ENCODE measurements at regions not wholly inside any gene's neighbourhood (a gene's known extent, or its start where the extent isn't known, plus 50 kb on each side); places are given as distances from the start of the nearest gene placed in this dataset.
"Not testable (repeated sequence)": the region's sequence is repeated elsewhere in the genome, so short reads cannot be mapped to it uniquely, and the experiment has no call there.

DNA sequence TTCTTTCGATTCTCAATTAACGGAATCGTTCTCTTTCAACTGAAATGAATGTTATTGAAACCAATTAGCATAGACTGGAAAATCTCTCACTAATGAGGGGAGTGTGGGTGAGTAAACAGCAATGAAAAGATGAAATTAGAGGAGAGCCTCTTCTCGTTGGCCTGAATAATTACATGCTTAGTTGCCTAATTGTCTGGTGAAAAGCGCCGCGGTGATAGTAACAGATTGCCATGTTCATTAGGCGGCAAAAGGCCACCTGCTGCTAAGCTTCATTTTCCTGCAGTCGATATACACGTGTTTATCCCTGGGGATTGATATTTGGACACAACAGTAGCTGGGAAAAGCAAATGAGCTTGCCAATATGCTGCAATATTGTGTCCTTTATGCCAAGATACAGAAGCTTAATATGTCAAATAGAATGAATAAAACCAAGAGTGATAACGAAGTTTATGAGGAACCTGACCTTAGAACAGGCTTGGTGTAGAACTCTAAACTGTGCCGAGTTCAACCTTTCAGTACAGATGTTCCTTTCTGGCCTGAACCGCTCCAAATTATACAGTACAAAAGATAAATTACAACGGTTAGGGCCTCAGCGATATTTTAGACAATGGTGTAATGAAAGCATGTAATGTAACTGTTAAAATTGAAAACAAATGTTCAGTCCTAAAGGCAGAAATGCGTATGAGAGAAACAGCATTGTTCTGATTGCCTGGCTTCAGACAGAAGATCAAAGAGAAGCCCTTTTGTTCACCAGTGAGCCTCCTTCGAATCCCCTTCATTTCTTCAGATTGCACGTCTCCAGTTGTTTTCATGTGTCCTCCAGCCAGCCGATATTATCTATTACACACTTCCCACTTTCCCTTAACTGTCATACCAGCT, 185.2 kb downstream of the SHOX2 start:
- no peak for DNase-seq (ENCODE audit: low read depth)

DNA sequence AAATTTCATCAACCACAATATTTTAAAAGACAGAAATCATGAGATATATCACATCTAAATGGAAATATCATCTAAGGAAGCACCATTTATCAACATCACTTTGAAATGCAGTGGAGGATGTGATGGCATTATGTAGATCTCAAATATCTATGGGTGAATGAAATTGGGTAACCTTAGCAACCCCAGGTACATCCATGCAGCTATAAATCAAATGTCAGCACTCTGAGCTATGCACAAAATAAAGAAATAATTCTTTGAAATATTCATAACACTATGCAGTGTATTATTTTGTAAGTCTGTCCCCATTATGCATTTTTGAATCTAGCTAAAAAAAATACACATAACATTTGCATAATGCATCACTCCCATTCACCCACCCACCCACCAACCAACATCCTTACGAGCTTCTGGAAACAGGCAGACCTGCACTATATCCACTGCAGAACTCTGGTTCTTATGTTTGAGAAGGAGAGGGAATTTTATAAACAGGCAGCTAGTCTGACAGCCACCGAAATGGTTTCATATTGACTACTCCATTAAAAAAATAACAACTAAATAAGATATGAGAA, 186.8 kb downstream of the SHOX2 start:
- DNase-seq (ENCODE audit: low read depth), result no peak

DNA sequence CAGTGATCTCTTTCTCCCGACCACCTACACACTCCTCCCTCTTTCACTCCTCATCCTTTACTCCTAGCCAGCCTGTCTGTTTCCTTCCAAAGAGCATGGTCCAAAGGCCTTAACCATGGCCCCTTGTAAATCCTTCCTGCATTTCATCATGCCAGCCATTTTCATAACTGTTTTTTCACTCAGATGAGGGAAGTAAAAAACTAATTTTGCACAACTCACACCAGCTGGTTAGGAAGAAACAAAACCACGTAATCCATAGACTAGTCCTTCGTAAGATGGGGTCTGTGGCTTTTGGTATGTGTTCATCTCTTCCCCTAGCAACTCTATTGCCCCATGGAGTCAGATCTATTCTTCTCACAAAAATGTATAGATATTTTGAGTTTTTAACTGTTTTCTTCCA, 187.8 kb downstream of the SHOX2 start:
- no peak for DNase-seq (ENCODE audit: low read depth)

DNA sequence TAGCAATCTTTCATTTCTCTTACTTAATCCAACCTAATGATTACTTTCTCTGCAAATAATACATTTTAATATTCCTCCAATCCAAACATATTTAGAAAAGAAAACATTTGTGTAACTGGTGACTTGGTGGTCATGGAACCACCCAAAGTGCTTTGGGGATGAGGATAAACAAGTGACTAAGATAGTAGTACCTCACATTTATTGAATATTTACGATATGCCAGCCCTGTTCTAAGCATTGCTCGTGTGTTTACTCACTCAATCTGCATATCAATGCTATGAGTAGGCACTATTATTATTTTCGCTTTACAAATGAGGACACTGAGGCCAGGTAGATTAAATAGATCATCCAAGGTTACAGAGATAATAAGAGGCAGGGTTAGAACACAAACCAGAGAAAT, 189.5 kb downstream of the SHOX2 start:
- DNase-seq (ENCODE audit: low read depth), result no peak

DNA sequence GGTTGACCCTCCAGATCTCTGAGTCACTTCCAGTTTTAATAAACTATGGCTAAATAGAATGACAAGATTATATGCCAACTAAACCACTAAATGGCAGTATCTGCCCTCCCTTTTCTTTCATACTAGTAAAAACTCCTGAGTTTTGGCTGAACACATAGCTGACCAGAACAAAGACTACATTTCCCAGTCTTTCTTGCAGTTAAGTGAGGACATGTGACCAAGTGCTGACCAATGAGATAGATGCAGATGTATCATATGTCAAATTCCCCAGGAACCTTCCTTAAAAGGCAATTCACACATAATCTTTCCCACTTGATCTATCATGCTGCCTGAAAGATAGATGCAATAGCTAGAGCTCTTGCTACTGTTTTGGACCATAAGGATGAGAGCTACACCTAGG, 191.3 kb downstream of the SHOX2 start:
- DNase-seq (ENCODE audit: low read depth), result no peak

DNA sequence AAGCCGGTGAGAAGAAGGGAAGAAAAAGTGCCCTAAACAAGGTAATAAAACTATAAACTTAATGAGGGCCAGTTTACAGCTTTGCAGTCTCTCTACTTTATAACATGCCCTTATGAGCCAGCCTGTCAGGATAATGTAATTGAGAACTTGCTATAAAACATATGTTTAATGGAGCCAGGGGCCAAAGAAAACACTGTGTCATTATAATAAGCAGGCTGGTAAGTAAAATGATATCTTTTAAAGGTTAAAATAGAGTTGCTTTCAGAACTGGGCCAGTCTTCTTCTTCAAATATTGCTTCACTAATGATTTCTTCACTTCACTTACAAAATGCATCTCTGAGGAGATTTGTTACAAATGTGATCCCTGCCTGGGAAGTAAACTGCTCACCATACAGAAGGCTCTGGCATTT, 192.5 kb downstream of the SHOX2 start:
- no peak for DNase-seq (ENCODE audit: low read depth)

DNA sequence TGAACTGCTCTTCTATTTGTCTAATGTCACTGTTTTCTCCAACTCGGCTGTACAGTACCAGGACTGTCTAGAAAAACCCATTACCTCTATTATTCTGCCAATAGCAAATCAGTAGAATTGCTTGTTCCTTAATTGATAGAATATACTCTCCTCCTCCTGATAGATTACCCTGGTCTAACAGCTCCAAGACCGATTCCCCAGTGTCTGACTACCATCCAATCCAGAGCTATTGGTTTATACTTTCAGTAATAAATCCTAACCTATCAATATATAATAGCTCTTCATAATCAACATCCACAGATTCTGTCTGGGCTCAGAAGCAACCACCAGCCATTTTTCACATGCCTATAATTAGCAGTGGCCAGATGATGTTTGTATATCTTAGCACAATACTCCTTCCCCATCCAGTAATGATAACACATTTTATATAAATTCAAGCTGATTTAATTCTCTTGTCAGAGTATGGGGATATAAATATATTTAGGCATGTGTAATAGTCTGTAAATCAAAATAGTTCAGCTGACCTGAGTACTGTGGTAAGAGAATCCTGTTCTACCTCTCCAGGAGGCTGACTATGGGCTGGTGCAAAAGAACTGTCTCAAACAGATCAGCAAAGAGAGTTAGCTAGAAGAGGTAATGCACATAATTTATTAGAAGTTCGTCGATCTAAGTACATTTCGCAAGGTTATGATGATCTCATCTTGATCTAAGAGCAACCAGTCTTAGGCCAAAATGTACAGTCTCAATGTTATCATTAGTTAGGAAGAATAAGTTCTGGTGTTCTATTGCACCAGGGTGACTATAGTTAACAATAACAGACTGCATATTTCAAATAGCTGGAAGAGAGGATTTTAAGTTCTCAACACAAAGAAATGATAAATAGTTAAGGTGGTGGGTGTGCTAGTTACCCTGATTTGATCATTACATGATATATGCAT, 193.4 kb downstream of the SHOX2 start:
- DNase-seq (ENCODE audit: low read depth), result no peak

DNA sequence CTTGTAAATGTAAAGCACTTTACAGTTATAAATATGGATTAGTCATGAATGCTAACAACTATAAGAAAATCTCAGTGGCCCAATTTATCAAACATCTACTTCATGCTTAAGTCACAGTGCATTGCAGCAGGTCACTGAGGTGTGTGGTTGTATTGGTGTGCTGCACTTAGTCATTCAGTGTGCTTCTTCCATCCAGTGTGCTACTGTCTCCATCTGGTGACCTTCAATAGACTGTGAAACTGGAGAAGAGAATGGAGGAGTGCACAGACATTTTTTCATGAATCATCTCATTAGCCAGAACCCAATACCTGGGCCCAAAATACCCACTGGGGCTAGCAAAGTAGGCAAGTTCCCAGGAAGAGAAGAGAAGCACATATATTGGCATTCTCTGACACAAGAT, 199.6 kb downstream of the SHOX2 start:
- no peak for DNase-seq (ENCODE audit: low read depth)

DNA sequence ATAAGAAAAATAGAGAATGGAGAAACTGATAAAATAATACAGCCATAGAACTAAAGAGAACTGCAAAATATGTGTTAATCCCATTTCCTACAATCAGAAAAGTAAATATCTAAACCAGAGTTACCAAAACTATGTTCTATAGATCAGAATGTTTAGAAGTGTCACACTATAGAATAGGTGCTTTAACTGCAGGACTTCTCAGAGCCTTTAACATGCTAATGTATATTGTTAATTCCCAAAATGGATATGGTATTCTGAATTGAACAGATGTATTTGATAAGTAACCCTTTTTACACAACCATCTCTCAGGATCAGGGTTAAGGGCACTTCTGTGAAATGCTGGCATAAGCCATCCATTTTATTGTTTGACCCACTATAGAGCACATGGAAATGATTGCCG, 200.3 kb downstream of the SHOX2 start:
- no peak for DNase-seq (ENCODE audit: low read depth)

DNA sequence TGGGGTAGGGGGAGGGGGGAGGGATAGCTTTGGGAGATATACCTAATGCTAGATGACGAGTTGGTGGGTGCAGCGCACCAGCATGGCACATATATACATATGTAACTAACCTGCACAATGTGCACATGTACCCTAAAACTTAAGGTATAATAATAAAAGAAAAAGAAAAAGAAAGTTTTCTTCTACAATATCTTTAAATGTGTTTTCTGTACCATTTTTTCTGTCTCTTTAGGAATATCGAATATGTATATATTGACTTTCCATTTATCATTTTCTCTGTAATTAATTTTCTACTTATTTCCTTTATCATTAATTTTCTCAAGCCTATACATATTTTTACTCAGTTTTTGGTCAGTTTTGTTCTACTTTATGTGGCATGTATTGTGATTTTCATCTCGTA, 203.5 kb downstream of the SHOX2 start:
- not testable (repeated sequence) for DNase-seq (ENCODE audit: low read depth)

DNA sequence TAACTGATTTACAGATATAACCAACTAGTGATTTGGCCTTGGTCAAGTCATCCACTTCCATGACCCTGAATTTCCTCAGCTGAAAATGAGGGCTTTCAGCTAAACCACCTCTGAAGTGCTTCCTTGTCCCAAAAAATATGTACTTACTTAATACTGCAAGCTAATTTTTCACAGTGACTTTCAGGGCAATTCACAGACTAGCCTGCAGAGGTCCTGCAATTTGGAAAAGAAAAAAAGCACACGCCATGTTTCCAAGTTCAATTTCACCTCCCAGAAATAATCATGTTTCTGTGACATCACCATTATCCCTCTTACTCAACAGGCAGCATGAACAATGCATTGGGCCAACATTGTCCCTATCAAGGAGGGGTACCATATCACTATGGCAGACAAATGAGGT, 218.2 kb downstream of the SHOX2 start:
- no peak for DNase-seq (ENCODE audit: low read depth)

DNA sequence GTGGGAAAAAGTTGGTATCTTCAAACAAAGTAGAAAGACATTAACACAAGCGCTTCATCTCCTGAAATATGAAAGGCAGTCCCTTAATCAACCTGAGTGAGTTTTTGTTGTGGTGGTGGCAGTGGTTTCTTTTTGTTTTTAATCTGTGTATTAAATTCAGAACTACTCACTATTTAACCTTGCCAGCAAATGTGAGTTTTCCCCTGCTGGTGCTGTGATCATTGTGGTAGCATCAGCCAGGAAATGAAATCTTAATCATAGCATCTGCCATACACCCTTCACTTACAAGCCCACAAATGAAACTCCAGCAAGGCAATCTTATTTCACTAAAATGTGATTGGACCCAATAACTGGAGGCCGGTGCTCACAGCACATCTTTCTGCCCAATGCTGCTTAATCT, 229.7 kb downstream of the SHOX2 start:
- no peak for DNase-seq (ENCODE audit: low read depth)

DNA sequence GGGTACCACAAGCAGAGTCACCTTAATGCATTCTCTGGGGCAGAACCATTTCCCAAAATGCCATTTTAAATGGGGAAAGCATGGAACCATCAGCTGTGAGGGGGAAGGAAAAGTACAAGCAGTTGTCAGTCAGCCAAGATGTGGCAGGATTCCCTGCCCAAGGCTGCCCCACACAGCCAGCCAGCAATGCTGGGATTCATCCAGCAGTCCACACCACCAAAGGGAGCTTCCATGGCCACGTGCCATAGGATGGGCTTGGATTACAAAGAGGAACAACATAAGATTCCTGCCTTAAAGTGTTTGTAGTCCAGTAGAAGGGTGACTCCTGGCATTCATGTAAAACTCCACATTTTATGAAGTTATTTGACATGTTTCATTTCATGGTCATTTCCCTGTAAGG, 233.3 kb downstream of the SHOX2 start:
- DNase-seq (ENCODE audit: low read depth), result no peak

DNA sequence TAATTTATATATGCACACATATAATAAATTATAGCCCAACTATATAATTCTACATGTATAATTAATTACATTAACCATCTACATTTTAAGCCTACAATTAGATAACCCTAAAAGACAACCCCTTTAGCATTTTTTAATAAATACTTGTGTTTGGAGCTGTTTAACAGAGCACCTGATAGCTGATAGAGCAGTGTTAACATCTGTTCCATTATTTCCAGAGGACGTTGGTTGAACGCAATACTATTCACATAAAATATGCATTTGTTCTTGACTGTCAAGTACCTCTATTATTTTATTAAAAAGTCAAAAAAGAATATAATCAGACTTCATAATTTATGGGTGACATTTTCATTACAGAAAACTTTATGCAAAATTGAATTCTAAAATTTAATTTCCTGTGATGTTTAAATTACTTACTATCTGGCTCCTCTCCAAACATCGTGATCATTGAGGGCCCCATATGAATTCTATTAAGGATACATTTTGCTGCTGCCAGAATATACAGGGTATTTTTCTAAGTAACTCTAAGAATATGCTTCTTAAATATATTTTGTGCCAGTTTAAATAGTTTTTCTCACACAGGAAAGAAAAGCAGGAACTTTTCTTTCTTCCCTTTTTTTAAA, 234.3 kb downstream of the SHOX2 start:
- no peak for DNase-seq (ENCODE audit: low read depth)

DNA sequence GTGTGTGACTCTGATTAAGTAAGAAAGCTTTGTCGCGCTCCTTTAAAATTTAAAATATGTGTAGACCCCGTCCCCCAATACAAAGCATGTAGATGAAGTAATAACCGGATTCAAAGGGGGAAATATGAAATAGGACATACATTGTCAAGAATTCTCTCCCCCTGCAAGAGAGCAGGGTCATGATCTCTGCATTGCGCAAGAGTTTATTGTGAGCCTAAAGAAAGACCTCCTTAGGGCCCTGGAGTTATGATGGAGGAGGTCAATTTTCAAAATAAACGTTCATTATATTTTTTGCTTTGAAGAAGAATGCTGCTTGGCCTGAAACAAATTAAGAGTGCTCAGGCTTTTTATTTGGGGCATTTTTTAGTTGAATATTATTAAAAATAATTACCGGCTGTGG, 235.0 kb downstream of the SHOX2 start:
- no peak for DNase-seq (ENCODE audit: low read depth)

DNA sequence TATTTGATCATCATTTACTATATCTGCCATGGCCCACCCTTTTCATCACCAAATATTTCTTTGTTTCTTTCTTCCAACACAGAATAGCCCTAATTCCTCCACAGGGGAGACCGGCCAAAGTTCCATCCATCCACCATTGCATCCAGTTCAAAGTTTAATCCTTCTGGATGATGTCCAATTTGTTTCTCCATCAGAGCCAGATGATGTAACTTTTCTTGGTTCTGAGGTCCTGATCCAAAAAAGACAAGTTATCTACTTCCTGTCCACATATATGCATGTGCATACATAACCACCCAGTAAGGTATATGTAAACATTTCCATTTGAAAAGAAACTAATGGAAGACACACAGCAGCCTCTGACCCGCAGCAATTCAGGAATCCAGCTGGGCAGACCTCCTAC, 237.3 kb downstream of the SHOX2 start:
- no peak for DNase-seq (ENCODE audit: low read depth)

DNA sequence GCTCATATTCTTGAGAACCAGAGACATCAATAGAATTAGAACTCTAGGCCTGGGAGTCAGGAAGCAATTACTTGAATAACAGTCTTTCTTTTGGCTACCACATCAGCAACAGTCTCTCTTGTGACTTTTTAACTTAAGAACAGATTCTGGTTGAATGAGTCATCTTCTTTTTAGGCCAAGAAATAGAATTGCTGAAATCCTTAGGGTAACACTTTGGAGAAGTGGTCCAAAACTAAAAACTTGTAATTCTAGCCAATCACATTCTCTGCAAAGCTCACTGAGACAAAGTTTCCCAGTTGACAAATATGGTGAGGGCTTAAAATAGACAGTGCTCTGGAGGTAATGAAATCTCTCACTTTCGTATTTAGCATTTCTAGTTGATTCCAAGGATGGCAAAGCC, 238.0 kb downstream of the SHOX2 start:
- DNase-seq (ENCODE audit: low read depth), result no peak

DNA sequence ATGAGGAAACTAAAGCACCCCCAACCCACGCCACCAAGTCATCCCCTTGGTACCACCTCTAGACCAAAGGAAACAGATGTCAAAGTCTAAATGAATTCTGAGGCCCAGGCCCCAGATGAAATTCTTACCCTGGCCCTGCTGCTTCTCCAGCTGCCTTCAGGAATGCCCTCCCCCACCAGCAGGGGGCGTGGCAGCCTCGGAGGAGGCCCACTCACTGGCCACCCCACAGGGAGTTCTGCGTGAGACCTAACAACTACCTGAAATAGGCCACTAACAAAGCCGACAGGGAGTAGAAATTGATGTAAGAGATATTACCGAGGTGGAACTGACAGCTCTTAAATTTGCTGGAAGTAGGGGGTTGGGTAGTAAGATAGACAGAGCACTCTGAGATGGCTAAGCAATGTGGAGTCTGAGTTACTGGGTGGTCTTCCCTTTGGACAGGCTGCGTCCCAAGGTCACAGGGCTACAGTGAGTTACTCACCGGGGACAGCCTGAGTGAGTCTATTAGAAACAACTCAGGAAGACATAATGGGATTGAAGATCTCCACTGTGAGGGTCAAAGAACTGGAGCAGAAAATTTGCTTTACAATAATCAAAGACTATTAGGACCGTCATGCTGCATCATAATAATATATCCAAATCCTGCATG, 240.7 kb downstream of the SHOX2 start:
- DNase-seq (ENCODE audit: low read depth), result peak; percentile 12

DNA sequence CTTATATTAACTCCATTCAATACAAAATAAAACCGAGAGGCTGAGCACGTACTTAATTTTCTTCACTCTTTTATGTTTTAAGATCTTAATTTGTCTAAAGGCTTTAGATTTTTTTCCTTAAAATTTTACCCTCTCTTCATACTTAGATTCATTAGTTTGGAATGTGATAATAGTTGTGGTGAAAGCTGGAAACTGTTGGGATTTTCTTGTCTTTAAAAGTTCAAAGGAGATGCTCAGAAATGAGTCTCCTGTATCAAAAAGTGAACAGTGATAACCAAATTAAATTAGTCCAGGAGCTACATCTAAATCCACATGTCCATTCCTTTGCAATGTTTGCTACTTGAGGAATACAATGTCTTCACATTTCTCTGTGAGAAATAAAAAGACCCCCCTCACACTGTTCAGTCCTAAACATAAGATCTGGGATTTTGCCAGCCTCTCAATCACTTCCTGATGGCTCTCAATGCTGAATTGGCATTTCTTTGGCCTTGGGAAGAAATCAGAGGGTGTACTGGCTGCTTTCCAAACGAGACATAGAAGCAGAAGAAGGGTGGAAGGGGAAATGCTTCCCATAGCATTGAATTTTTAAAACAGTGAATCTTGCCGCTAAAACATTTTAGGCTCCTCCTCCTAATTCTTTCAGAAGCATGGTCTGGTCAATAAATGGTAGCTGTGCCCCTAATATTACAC, 245.0 kb downstream of the SHOX2 start:
- DNase-seq (ENCODE audit: low read depth), result no peak

DNA sequence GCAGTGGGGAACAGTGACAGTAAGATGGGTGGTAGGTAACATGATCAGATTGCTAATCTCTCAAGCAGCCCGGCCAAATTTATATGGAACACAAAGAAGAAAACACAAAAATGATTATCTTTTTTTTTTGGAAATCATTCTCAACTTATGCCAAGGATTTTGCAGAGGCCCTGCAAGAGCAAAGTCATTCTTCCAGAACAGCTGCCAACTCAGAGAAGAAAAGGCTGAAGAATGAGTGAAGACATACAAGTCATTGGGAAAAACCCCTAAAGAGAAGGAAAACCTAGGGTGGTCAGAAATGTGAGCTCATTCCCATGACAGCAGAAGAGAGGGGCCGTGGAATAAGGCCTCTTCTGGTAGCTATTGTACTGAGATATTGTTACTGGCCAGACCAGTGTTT, 246.7 kb downstream of the SHOX2 start:
- no peak for DNase-seq (ENCODE audit: low read depth)

DNA sequence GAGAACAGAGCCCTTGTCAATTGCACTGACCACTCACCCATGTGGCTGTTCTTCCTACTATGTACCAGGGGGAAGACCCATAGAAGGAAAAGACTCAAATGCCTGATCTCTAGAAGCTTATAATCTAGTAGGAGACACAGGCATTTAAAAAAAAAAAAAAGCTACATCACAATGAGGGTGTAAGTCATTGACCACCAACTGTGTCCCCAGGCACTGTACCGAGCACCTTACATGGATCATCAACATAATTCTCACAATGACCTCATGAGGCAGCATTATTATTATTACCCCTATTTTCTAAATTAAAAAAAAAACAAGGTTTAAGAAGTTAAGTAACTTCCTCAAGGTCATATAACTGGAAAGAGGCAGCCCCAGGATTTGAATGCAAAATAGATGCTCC, 247.4 kb downstream of the SHOX2 start:
- DNase-seq (ENCODE audit: low read depth), result no peak
